ENCODE measurements at regions not wholly inside any gene's neighbourhood (a gene's known extent, or its start where the extent isn't known, plus 50 kb on each side); places are given as distances from the start of the nearest gene placed in this dataset.

GRCh38 chr20:58565461-58566175 lies 50.4 kb upstream of the APCDD1L start:
- no peak for DNase-seq (ENCODE audit: low spot score)
